Fibroblast of lung (primary cell): ENCODE measurements at regions not wholly inside any gene's neighbourhood (a gene's known extent, or its start where the extent isn't known, plus 50 kb on each side); places are given as distances from the start of the nearest gene placed in this dataset.

Source experiments
- CTCF ChIP-seq, 2 donors: IDR thresholded peaks in 1 of 2; conservative IDR thresholded peaks in 1 of 2; 1 replicate in 1 of 2; 2 replicates in 1 of 2; pipeline ENCODE4 v1.5.1; 2011 to 2012; ENCODE audit warnings: low read length in 2 of 2, control low read depth in 1 of 2, inconsistent platforms in 1 of 2, low read depth in 1 of 2, mild to moderate bottlenecking in 1 of 2
- EZH2 ChIP-seq: IDR thresholded peaks from 2 replicates; pipeline ENCODE4 v1.5.1; 2012; ENCODE audit warnings: low read length, control low read depth, mild to moderate bottlenecking; ENCODE audit errors: missing control alignments

- no peak for TF ChIP-seq EZH2
- no peak for TF ChIP-seq CTCF (conservative IDR thresholded peaks at IDR 0.05 in 1 of 2, IDR thresholded peaks at IDR 0.05 in 1 of 2; ENCODE audit: low read depth in 1 of 2, low read length in 2 of 2)
These were observed 1013.2 kb upstream of the FANCL start for GRCh38 chr2:59254279-59254678.
